ENCODE measurements at regions not wholly inside any gene's neighbourhood (a gene's known extent, or its start where the extent isn't known, plus 50 kb on each side); places are given as distances from the start of the nearest gene placed in this dataset.
"Not testable (repeated sequence)": the region's sequence is repeated elsewhere in the genome, so short reads cannot be mapped to it uniquely, and the experiment has no call there.

GRCh38 chr1:14141656-14142055 lies 441.7 kb downstream of the PRDM2 start:
- no peak for DNase-seq

- peak; percentile 57 for DNase-seq
Observed at GRCh38 chr1:14142397-14143100, 442.6 kb downstream of the PRDM2 start.

GRCh38 chr1:14143777-14144176 lies 443.8 kb downstream of the PRDM2 start:
- no peak for DNase-seq

GRCh38 chr1:14148526-14148925 lies 448.5 kb downstream of the PRDM2 start:
- DNase-seq, result no peak

- DNase-seq, result no peak
Observed at GRCh38 chr1:14149431-14149830, 449.1 kb upstream of the KAZN start.

- no peak for DNase-seq
Observed at GRCh38 chr1:14156543-14156942, 441.9 kb upstream of the KAZN start.

- no peak for DNase-seq
Observed at GRCh38 chr1:14160781-14161180, 437.7 kb upstream of the KAZN start.

GRCh38 chr1:14163246-14163645 lies 435.2 kb upstream of the KAZN start:
- no peak for DNase-seq

DNA sequence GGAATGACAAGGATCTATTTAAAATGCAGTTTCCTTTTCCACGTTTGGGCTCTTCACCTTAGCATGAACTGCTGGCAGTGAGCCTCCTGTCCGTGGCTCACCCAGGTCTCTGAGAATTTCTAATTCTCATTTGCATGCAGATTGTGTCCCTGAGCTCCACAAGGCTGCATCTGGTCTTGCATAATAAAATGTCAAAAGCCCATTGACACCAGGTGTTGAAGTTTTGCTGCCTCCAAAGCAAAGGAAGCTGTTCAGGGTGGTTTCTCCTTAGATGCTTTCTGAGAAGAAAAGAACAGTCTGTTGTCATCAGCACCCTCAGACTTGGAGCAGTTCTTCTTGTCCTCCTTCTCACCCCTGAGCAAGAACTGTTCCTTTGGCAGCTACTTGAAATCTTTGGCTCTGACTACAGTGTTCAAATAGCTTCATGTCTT lies 433.1 kb upstream of the KAZN start:
- DNase-seq, result no peak

DNA sequence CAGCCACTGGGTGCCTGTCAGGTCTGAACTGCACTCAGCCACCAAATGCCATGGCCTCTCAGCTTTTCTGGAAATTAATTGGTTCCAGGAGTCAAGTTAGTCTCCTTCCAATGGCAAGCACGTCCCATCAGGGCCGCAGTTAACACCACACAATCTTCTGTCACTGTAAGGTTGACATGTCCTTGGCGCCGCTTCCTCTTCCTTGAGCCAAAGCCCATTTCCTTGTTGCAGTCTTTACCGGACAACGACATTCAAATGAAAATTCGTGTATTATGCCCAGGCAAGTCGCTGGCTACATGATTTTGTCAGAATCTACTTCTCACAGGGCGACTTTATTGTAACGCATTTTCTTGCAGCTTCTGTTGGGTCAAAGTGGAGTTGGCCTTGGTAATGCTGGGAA lies 430.6 kb upstream of the KAZN start:
- DNase-seq, result no peak

- no peak for DNase-seq
Observed at GRCh38 chr1:14168326-14169063, 430.0 kb upstream of the KAZN start.

DNA sequence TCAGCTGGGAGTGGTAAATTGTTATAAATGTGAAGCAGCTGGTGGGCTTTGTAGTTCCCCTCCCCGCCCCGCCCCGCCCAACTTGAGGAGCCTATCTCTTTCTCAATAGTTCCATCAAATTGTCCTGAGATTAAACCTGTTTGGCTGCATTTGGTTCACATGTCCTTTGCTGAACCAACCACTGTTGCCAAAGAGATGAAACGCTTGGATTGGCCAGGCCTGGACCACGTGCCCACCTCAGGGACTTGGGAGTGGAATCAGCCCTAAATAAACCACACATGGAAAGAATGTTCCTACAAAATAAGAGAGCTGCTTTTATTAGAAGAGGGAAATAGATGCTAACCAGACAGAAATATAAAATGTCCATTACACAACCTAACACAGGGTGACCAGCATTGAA lies 424.9 kb upstream of the KAZN start:
- no peak for DNase-seq

GRCh38 chr1:14177866-14178265 lies 420.6 kb upstream of the KAZN start:
- DNase-seq, result not testable (repeated sequence)

DNA sequence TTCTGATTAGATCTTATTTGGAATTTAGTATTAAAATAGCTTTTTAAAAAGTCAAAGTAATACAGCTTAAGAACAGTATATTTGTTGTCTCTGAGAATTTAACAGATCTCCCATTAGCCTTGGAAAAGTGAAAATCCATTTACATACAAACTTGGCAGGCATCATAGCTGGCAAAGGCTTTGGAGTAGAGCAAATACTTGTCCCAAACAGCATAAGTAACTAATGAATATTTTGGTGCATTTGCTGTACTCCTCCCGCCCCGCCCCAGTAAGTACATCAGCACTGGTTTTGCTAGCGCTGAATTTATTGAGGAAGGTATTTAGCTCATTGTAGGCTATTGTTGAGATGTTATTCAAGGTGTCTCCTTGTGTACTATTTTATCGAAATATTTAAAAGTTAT lies 417.7 kb upstream of the KAZN start:
- DNase-seq, result no peak

- DNase-seq, result peak; percentile 71
Observed at GRCh38 chr1:14181191-14181795, 417.2 kb upstream of the KAZN start.

GRCh38 chr1:14182856-14183255 lies 415.6 kb upstream of the KAZN start:
- no peak for DNase-seq

DNA sequence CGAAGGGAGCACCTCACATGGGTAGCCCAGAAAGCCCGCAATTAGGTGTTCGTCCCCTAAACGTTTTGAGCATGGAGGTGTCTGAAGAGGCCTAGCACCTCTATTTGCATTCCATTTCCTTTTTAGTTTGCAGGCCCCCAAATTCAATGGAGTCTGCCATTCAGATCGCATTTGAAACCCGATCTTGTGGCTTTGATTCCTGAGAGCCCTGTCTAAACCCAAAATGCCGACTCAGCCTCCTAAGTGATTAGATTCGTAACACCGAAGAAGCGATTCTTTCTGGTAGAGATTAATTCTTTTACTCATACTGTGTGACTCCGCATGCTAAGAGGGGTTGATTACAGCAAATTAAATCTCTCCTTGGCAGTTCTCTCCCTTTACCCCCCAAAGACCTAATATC lies 415.2 kb upstream of the KAZN start:
- DNase-seq, result no peak

- no peak for DNase-seq
Observed at GRCh38 chr1:14184454-14184853, 414.0 kb upstream of the KAZN start.

- DNase-seq, result no peak
Observed at GRCh38 chr1:14189381-14189780, 409.1 kb upstream of the KAZN start.

DNA sequence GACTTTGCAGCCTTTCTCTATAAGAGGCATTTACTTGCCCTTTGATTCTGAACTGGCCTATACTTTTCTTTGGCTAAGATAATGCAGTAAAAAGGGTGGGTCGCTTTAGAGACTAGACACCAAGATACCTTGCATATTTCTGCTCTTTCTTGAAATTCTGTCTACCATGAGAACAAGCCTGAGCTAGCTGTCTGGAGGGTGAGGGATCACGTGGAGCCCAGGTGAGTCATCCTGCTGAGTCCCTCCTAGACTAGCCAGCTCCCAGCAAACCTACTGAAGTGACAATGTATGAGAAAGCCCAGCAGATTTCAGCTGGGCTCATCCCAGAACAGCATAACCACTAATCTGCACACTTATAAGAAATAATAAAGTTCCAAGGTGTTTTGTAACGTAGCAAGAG lies 408.0 kb upstream of the KAZN start:
- DNase-seq, result no peak

GRCh38 chr1:14194511-14194910 lies 404.0 kb upstream of the KAZN start:
- no peak for DNase-seq

DNA sequence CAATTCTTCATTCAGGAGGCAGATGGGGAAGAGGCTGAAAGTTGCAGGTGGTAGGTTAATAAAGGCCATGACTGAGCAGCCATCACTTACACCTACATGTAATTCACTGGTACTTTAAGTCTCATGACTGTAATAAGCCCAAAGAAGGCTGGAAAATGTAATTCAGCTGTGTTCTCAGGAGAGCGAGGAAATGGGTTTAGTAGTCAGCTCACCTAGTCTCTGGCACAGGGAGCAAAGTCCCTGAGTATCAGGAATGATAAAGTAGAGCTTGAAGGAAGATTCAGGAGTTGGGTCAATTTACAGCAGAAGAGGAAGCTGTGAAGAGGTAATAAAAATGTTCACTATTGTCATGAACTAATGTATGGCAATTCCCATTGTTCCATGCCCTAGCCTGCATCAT lies 393.4 kb upstream of the KAZN start:
- no peak for DNase-seq

DNA sequence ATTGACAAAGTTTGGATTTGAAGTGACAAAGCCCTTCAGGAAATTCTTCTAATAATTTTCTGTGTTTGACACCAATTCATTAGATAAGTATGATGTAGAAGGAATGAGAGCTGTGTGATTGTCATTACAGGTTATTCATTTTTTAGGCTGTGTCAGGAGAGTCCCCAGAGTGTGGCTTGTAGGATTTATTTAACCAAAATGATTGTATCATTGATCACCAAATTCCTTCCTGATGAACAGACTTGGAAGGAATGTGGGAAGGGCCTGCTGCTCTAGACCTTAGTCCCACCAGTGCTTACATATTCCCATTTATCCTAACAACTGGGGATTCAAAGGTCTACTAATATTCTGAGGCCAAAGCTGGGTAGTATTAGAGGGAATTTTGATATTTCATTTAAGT lies 383.3 kb upstream of the KAZN start:
- DNase-seq, result no peak

DNA sequence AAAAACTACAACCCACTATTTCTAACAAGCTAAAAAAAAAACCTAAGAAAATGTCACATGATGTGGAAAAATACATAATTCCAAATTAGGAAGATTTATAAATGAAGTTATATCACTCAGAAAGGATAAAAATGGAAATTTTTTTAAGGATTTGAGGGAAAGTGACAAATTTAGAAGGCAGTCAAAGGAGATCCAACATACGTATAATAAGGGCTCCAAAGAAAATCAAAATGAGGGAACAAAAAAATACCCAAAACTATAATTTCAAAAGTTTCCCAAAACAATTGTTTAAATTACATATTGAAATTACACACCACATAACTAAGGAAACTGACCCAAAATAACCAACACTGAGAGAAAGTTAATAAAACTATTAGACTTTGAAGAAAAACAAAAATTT lies 381.1 kb upstream of the KAZN start:
- DNase-seq, result no peak
